Astrocyte (in vitro differentiated cells and primary cell): ENCODE measurements at regions not wholly inside any gene's neighbourhood (a gene's known extent, or its start where the extent isn't known, plus 50 kb on each side); places are given as distances from the start of the nearest gene placed in this dataset.
A peak's percentile ranks its signal among the peaks of the same experiment; 100 is the strongest.

Source experiments
- DNase-seq: peaks from one replicate; pipeline ENCODE4 v3.0.0-alpha.2; 2010; ENCODE audit warnings: low read depth
- FAIRE-seq: peaks from 2 replicates; lab custom pipeline; 2011; peaks lifted over from hg19 to GRCh38; lab: Jason Lieb, UNC
- H2AFZ ChIP-seq: 2 replicates; pipeline ENCODE4 v1.6.0; 2012; ENCODE audit warnings: low read depth, low read length, inconsistent platforms
- H3K27ac ChIP-seq: 2 replicates; pipeline ENCODE4 v1.5.1; 2011; ENCODE audit warnings: low read depth, low read length, inconsistent platforms
- H3K27me3 ChIP-seq: 2 replicates; pipeline ENCODE4 v1.6.0; 2011; ENCODE audit warnings: low read length, inconsistent platforms; ENCODE audit not compliant: insufficient read depth
- H3K36me3 ChIP-seq: 2 replicates; pipeline ENCODE4 v1.5.1; 2011; ENCODE audit warnings: low read length, inconsistent platforms; ENCODE audit not compliant: insufficient read depth
- H3K4me1 ChIP-seq: 2 replicates; pipeline ENCODE4 v1.5.1; 2011; ENCODE audit warnings: low read length, inconsistent platforms; ENCODE audit not compliant: insufficient read depth
- H3K4me2 ChIP-seq: 2 replicates; pipeline ENCODE4 v1.6.0; 2012; ENCODE audit warnings: low read length, inconsistent platforms
- H3K4me3 ChIP-seq: 2 replicates; pipeline ENCODE4 v1.5.1; 2011; ENCODE audit warnings: low read depth, mild to moderate bottlenecking, low read length, inconsistent platforms; ENCODE audit not compliant: insufficient read depth
- H3K79me2 ChIP-seq: 2 replicates; pipeline ENCODE4 v1.6.0; 2012; ENCODE audit warnings: mild to moderate bottlenecking, low read length, inconsistent platforms; ENCODE audit not compliant: insufficient read depth
- H3K9ac ChIP-seq: 2 replicates; pipeline ENCODE4 v1.6.0; 2012; ENCODE audit warnings: mild to moderate bottlenecking, low read length, inconsistent platforms
- H3K9me3 ChIP-seq: 2 replicates; pipeline ENCODE4 v1.5.1; 2012; ENCODE audit warnings: low read depth, mild to moderate bottlenecking, low read length, inconsistent platforms; ENCODE audit not compliant: insufficient read depth
- H4K20me1 ChIP-seq: 2 replicates; pipeline ENCODE4 v1.6.0; 2012; ENCODE audit warnings: low read length, inconsistent platforms; ENCODE audit not compliant: insufficient read depth
- H3K27ac Mint-ChIP-seq: one replicate; pipeline ENCODE4 v1.8.0; 2021; ENCODE audit warnings: mild to moderate bottlenecking, mixed read lengths; ENCODE audit not compliant: unreplicated experiment
- H3K27me3 Mint-ChIP-seq: one replicate; pipeline ENCODE4 v1.8.0; 2021; ENCODE audit warnings: low read depth, mixed read lengths; ENCODE audit not compliant: unreplicated experiment
- H3K36me3 Mint-ChIP-seq: one replicate; pipeline ENCODE4 v1.8.0; 2021; ENCODE audit warnings: low read depth, mixed read lengths; ENCODE audit not compliant: unreplicated experiment
- H3K4me1 Mint-ChIP-seq: one replicate; pipeline ENCODE4 v1.8.0; 2021; ENCODE audit warnings: low read depth, mixed read lengths; ENCODE audit not compliant: unreplicated experiment
- H3K4me3 Mint-ChIP-seq: one replicate; pipeline ENCODE4 v1.8.0; 2021; ENCODE audit warnings: mild to moderate bottlenecking, moderate library complexity, mixed read lengths; ENCODE audit not compliant: unreplicated experiment
- H3K9me3 Mint-ChIP-seq: one replicate; pipeline ENCODE4 v1.8.0; 2021; ENCODE audit warnings: mild to moderate bottlenecking, mixed read lengths; ENCODE audit not compliant: unreplicated experiment
- CTCF ChIP-seq: IDR thresholded peaks from 2 replicates; pipeline ENCODE4 v1.5.1; 2011; ENCODE audit warnings: low read depth, mild to moderate bottlenecking, inconsistent platforms, low read length, moderate library complexity; ENCODE audit not compliant: insufficient read depth
- EZH2 ChIP-seq: IDR thresholded peaks from 2 replicates; pipeline ENCODE4 v1.6.1; 2012; ENCODE audit warnings: mild to moderate bottlenecking, low read length, inconsistent platforms; ENCODE audit not compliant: insufficient read depth

- Histone ChIP-seq H3K27me3 (no peaks in the 10 kb centered on the region), H3K9me3 (peaks cover 4% of the 10 kb centered on the region), H3K4me1 (peaks cover 18% of the 10 kb centered on the region), H3K27ac (peak overlapping the region; percentile 64), H3K36me3 (no peaks in the 10 kb centered on the region), H3K79me2 (no peaks in the 10 kb centered on the region), H3K4me2 (peak overlapping the region; percentile 47), H2AFZ (no peak overlapping the region), H3K9ac (peak overlapping the region; percentile 30), H3K4me3 (no peak overlapping the region), H4K20me1 (no peaks in the 10 kb centered on the region)
- no peak overlapping the region for H3K4me3 Mint-ChIP-seq
- DNase-seq (peak; percentile 95), FAIRE-seq (peak; percentile 96)
- no peaks in the 10 kb centered on the region for H3K27me3 Mint-ChIP-seq
- H3K36me3 Mint-ChIP-seq: no peaks in the 10 kb centered on the region
- peaks cover 11% of the 10 kb centered on the region for H3K4me1 Mint-ChIP-seq
- TF ChIP-seq EZH2: no peak
- no peak for TF ChIP-seq CTCF
- H3K9me3 Mint-ChIP-seq: no peaks in the 10 kb centered on the region
- peak overlapping the region; percentile 94 for H3K27ac Mint-ChIP-seq
Observed at GRCh38 chr5:123916345-123917121, 404.6 kb downstream of the CSNK1G3 start.

- no peak for TF ChIP-seq EZH2
- TF ChIP-seq CTCF: no peak
- Mint-ChIP-seq H3K4me1 (peaks cover 11% of the 10 kb centered on the region), H3K27ac (no peak overlapping the region), H3K36me3 (no peaks in the 10 kb centered on the region), H3K4me3 (no peak overlapping the region), H3K9me3 (no peaks in the 10 kb centered on the region), H3K27me3 (no peaks in the 10 kb centered on the region)
- no peak overlapping the region for H2AFZ ChIP-seq
- no peak overlapping the region for H3K4me3 ChIP-seq
- H3K9me3 ChIP-seq: peaks cover 4% of the 10 kb centered on the region
- no peaks in the 10 kb centered on the region for H3K27me3 ChIP-seq
- H3K4me1 ChIP-seq: peaks cover 18% of the 10 kb centered on the region
- no peaks in the 10 kb centered on the region for H3K36me3 ChIP-seq
- FAIRE-seq (no peak), DNase-seq (no peak)
- no peaks in the 10 kb centered on the region for H3K79me2 ChIP-seq
- no peak overlapping the region for H3K9ac ChIP-seq
- no peak overlapping the region for H3K4me2 ChIP-seq
- no peaks in the 10 kb centered on the region for H4K20me1 ChIP-seq
- no peak overlapping the region for H3K27ac ChIP-seq
Observed at GRCh38 chr5:123914333-123914732, 402.4 kb downstream of the CSNK1G3 start.

- TF ChIP-seq EZH2 (no peak), CTCF (no peak)
- no peak overlapping the region for H3K4me3 Mint-ChIP-seq
- no peaks in the 10 kb centered on the region for H3K4me1 ChIP-seq
Observed at GRCh38 chr5:123907349-123907748, 395.4 kb downstream of the CSNK1G3 start.

More at GRCh38 chr5:123907349-123907748, 395.4 kb downstream of the CSNK1G3 start:
- H3K9me3 ChIP-seq: no peaks in the 10 kb centered on the region
- no peak overlapping the region for H3K4me3 ChIP-seq
- no peak overlapping the region for H3K4me2 ChIP-seq
- Mint-ChIP-seq H3K4me1 (no peaks in the 10 kb centered on the region), H3K27ac (no peak overlapping the region), H3K9me3 (no peaks in the 10 kb centered on the region), H3K36me3 (no peaks in the 10 kb centered on the region), H3K27me3 (no peaks in the 10 kb centered on the region)
- H3K27me3 ChIP-seq: no peaks in the 10 kb centered on the region
- no peaks in the 10 kb centered on the region for H4K20me1 ChIP-seq
- H3K79me2 ChIP-seq: no peaks in the 10 kb centered on the region
- no peak overlapping the region for H3K9ac ChIP-seq
- no peak for FAIRE-seq
- DNase-seq: no peak
- H2AFZ ChIP-seq: no peak overlapping the region
- no peak overlapping the region for H3K27ac ChIP-seq
- no peaks in the 10 kb centered on the region for H3K36me3 ChIP-seq
